ENCODE measurements at regions not wholly inside any gene's neighbourhood (a gene's known extent, or its start where the extent isn't known, plus 50 kb on each side); places are given as distances from the start of the nearest gene placed in this dataset.

- H3K4me3 ChIP-seq (ENCODE audit: low read depth, low read length): no peak overlapping the region
- TF ChIP-seq, protein P1, sequence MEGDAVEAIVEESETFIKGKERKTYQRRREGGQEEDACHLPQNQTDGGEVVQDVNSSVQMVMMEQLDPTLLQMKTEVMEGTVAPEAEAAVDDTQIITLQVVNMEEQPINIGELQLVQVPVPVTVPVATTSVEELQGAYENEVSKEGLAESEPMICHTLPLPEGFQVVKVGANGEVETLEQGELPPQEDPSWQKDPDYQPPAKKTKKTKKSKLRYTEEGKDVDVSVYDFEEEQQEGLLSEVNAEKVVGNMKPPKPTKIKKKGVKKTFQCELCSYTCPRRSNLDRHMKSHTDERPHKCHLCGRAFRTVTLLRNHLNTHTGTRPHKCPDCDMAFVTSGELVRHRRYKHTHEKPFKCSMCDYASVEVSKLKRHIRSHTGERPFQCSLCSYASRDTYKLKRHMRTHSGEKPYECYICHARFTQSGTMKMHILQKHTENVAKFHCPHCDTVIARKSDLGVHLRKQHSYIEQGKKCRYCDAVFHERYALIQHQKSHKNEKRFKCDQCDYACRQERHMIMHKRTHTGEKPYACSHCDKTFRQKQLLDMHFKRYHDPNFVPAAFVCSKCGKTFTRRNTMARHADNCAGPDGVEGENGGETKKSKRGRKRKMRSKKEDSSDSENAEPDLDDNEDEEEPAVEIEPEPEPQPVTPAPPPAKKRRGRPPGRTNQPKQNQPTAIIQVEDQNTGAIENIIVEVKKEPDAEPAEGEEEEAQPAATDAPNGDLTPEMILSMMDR (IDR thresholded peaks at IDR 0.05; ENCODE audit: low read depth, low read length): no peak
Observed at GRCh38 chr15:95590533-95591044, 739.9 kb upstream of the NR2F2 start.

GRCh38 chr15:95591270-95591669, 739.2 kb upstream of the NR2F2 start:
- no peak overlapping the region for H3K4me3 ChIP-seq (ENCODE audit: low read depth, low read length)
- TF ChIP-seq, protein P1 (IDR thresholded peaks at IDR 0.05; ENCODE audit: low read depth, low read length): no peak

DNA sequence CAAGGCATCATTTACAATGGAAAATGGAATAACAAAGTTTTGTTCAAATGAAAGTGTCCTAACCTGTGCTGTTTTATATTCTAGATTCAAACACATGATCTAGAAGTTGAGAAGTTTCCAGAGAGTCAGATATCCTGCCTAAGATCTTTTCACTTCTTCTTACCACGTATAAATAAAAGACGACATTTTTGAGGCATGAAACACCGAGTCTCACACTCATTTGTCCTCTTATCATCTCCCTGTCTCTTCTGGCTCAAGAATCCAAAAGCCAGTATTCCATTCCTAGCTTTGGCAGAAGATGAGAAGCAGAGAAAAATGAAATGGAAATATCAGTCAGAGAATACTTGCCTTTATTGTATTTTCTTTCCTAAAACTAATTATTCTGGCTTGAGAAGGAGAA, 738.6 kb upstream of the NR2F2 start:
- H3K4me3 ChIP-seq (ENCODE audit: low read depth, low read length): no peak overlapping the region
- TF ChIP-seq, protein P1 (IDR thresholded peaks at IDR 0.05; ENCODE audit: low read depth, low read length): no peak

DNA sequence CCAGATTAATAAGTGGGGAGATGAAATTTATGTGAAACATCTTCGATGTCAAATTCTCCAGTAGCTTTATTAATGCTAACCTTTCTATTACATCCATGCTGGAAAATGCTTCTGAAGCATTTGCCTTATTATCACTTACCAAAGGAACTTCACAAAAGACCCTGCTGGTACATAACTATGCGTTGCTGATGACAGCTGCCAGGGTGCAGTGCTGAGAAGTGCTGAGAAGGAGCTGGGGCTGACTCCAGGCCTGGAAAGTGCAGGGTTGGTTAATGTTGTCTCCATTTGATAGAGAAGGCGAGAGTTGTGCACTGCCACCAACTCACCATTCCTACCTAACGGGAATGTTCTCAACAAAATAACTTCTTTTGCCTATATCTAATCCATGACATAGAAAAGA, 736.0 kb upstream of the NR2F2 start:
- no peak overlapping the region for H3K4me3 ChIP-seq (ENCODE audit: low read depth, low read length)
- TF ChIP-seq, protein P1 (IDR thresholded peaks at IDR 0.05; ENCODE audit: low read depth, low read length): no peak

- TF ChIP-seq, protein P1 (IDR thresholded peaks at IDR 0.05; ENCODE audit: low read depth, low read length): no peak
- no peak overlapping the region for H3K4me3 ChIP-seq (ENCODE audit: low read depth, low read length)
Observed at GRCh38 chr15:95595759-95596158, 734.7 kb upstream of the NR2F2 start.

DNA sequence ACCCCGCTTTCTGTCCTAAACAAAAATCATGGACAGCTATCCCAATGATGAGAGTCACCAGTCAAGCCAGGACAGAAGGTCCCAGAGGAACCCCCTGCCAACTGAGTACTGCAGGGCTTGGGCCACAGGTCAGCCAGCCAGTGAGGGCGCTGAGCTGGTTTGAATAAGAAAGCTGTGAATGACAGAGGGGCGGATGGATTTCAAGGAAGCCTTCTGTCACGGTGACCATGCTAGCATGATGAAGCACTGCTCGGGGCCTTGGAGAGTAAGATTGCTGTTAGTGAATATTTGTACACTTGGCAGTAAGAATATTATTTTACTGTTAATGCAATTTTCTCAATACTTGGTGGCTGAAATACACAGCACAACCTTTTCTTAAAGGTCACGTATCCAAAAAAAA, 734.0 kb upstream of the NR2F2 start:
- TF ChIP-seq, protein P1 (IDR thresholded peaks at IDR 0.05; ENCODE audit: low read depth, low read length): no peak
- H3K4me3 ChIP-seq (ENCODE audit: low read depth, low read length): no peak overlapping the region

DNA sequence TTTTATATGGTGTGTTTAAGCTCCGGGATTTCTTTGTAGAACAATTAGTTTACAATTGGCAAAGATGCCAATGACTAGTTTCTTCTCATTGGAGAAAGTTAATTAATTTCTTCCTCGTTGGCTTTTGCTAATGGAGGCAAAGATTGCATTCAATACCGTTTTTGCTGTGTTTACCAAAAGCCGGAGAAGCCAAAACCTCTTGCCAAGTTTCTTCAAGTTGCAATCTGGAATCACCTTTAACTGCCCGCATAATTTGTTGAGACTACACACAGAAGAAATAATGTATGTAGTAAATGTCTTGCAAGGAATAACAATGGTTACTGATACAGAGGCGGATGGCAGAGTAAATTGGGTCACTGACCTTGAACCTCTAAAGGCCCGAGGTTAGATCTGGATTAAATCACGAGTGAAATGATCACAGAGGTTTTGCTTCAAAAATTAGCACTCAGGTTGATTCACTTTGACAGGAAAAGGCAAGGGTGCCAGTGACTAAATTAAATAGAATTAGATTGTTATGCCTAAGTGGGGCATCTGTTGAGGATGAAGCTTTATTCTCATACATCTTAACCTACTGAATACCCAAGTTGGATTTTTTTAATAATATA, 732.1 kb upstream of the NR2F2 start:
- TF ChIP-seq, protein P1 (IDR thresholded peaks at IDR 0.05; ENCODE audit: low read depth, low read length): no peak
- no peak overlapping the region for H3K4me3 ChIP-seq (ENCODE audit: low read depth, low read length)
